Upper lobe of right lung (tissue), 1 donor: ENCODE measurements at regions not wholly inside any gene's neighbourhood (a gene's known extent, or its start where the extent isn't known, plus 50 kb on each side); places are given as distances from the start of the nearest gene placed in this dataset.
"Not testable (repeated sequence)": the region's sequence is repeated elsewhere in the genome, so short reads cannot be mapped to it uniquely, and the experiment has no call there.

Experiments
- ATAC-seq: fragments of 200-7000 bp; cut with Tn5 transposase; one replicate; pipeline ENCODE4 v1.9.1; 2020; ENCODE audit warnings: mild to moderate bottlenecking, moderate library complexity
- DNase-seq: peaks from one replicate; pipeline ENCODE4 v3.0.0-alpha.2; 2020
- H3K27ac ChIP-seq: fragments of 200-600 bp; one replicate; pipeline ENCODE4 v1.8.0; 2022
- H3K27me3 ChIP-seq: fragments of 200-600 bp; one replicate; pipeline ENCODE4 v1.8.0; 2022; ENCODE audit warnings: mild to moderate bottlenecking
- H3K36me3 ChIP-seq: fragments of 200-600 bp; one replicate; pipeline ENCODE4 v1.8.0; 2022
- H3K4me1 ChIP-seq: fragments of 200-600 bp; one replicate; pipeline ENCODE4 v1.8.0; 2022
- H3K4me3 ChIP-seq: fragments of 200-600 bp; one replicate; pipeline ENCODE4 v1.8.0; 2022; ENCODE audit warnings: mild to moderate bottlenecking
- H3K9me3 ChIP-seq: fragments of 200-600 bp; one replicate; pipeline ENCODE4 v1.8.0; 2022
- intact Hi-C: fragments of 100-400 bp; cut with DNase I; formaldehyde crosslinking; loops from one replicate; pipeline ENCODE4 v1.11.0; 2022
- TF ChIP-seq, protein P1 (sequence below): fragments of 200-600 bp; IDR thresholded peaks from one replicate; pipeline ENCODE4 v1.8.0; 2022; ENCODE audit warnings: antibody characterized with exemption
- donor health status: DM: no; HTN: yes; CAD: no; lungs with severe emphysema.

DNA sequence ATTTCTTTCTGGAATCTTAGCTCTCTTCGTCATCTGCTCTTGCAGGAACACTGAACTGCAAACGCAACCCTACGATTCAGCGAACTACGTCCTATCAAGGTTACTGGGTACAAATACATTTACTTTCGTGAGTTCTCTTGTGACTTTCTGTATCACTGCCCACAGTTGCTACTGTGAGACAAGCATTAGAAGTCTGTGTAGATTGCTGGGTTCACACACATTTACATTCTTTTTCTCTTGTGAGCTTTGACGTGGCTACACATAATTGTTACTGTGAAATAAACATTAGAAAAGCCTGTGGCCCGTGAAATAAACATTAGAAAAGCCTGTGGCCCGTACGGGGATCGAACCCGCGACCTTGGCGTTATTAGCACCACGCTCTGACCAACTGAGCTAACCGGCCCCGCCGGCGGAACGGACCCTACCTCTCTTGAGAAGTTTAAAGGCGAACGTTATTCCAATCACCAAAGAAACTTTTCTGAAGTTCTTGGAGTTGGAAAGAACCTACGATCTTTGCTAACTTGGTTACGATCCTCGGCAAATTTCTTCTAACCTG is 61.2 kb upstream of the ZNF322 start:
- intact Hi-C loops, DNase-seq, H3K4me1 ChIP-seq, ATAC-seq, H3K27ac ChIP-seq, H3K4me3 ChIP-seq, H3K36me3 ChIP-seq, H3K27me3 ChIP-seq, H3K9me3 ChIP-seq: not testable (repeated sequence)

DNA sequence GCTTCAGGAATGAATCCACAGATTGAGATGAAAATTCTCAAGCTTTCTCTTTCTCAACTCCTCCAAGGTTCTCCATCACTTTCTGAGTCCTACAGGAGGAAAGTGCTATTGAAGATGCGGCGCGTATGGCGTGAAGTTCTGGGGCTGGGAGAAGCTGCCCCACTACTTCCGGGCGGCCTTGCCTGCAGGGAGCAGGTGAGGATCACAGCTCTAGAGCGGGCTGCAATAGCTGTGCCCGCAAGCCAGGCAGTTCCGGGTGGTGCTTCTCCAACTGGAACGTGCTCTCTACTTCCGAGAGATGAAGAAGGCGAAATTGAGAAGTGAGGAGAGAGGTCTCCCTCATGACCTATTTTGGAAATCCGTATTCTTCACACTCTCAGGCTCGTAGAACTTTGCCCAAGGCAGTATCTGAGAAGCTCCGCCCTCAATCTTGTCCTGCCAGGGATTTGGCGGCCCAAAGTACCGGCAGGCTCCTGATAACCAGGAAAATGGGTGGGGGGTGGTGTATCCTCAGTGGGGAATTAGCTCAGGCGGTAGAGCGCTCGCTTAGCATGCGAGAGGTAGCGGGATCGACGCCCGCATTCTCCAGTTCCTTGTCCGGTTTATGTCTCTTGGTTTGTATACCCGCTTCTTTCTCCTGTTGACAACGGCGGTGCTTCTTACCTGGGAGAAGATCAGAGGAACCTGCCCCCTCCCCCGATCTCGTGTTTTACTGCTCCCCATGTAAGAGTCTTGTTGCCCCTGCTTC is 70.6 kb upstream of the ZNF322 start:
- H3K27ac ChIP-seq, H3K4me1 ChIP-seq, DNase-seq, H3K27me3 ChIP-seq, H3K36me3 ChIP-seq, H3K4me3 ChIP-seq, ATAC-seq, H3K9me3 ChIP-seq, intact Hi-C loops: not testable (repeated sequence)

GRCh38 chr6:26734776-26735472 is 75.4 kb upstream of the ZNF322 start:
- H3K9me3 ChIP-seq, ATAC-seq, H3K4me1 ChIP-seq, H3K4me3 ChIP-seq, H3K36me3 ChIP-seq, DNase-seq, intact Hi-C loops, H3K27ac ChIP-seq, H3K27me3 ChIP-seq: not testable (repeated sequence)

DNA sequence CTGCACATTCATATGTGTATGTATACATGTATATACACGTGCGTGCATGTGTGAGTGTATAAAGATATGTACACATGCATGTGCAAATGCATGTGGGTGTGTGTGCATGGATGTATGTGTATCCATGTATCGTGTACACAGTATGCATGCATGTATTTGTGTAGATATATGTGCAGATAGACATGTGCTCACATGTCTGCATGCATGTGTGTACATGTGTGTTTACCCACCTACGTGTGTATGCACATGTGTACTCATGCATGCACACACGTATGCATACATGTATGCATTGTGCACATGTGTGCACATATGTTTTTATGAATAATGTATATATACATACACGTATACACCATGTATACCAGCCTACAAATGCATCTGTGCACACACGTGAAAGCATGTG is 80.3 kb upstream of the ZNF322 start:
- no peak overlapping the region for H3K27ac ChIP-seq
- intact Hi-C loops = no loop called here
- peaks cover 26% of the 10 kb centered on the region for H3K27me3 ChIP-seq
- TF ChIP-seq, protein P1, sequence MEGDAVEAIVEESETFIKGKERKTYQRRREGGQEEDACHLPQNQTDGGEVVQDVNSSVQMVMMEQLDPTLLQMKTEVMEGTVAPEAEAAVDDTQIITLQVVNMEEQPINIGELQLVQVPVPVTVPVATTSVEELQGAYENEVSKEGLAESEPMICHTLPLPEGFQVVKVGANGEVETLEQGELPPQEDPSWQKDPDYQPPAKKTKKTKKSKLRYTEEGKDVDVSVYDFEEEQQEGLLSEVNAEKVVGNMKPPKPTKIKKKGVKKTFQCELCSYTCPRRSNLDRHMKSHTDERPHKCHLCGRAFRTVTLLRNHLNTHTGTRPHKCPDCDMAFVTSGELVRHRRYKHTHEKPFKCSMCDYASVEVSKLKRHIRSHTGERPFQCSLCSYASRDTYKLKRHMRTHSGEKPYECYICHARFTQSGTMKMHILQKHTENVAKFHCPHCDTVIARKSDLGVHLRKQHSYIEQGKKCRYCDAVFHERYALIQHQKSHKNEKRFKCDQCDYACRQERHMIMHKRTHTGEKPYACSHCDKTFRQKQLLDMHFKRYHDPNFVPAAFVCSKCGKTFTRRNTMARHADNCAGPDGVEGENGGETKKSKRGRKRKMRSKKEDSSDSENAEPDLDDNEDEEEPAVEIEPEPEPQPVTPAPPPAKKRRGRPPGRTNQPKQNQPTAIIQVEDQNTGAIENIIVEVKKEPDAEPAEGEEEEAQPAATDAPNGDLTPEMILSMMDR = no peak
- no peaks in the 10 kb centered on the region for H3K9me3 ChIP-seq
- no peaks in the 10 kb centered on the region for H3K36me3 ChIP-seq
- H3K4me1 ChIP-seq = no peaks in the 10 kb centered on the region
- DNase-seq = no peak
- no peak for ATAC-seq
- no peak overlapping the region for H3K4me3 ChIP-seq

DNA sequence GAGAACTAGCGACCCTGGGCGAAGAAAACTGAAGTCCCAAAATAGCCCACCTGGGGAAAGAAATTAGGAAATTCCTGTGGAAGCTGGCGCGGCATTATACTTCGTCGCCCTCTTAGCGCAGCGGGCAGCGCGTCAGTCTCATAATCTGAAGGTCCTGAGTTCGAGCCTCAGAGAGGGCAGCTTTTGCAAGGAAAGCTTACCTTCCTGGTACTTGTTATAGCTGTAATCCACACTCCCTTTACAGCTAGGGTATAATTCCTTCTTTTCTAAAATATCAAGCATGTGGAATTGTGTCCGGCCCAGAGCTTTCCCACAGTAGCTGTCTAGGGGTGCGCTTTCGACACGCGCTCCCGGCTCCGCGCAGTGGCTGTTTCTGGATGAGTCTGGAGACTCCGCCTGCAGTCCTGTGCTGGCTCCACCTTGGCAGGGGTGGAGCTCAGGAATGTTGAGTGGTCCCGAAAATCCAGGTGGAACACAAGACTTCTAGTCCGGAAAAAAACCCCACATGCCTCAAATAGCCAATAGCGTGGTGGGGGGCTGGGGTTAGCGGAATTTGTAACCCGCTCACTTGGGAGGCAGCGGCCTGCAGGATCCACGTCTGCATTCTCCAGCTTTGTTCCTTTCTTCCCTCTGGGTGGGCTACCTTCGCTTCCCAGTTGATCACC is 83.7 kb upstream of the ZNF322 start:
- intact Hi-C loops = no loop called here
- TF ChIP-seq, protein P1 = no peak
- Histone ChIP-seq H3K27ac (no peak overlapping the region), H3K4me1 (no peaks in the 10 kb centered on the region), H3K36me3 (no peaks in the 10 kb centered on the region), H3K9me3 (no peaks in the 10 kb centered on the region), H3K27me3 (peaks cover 41% of the 10 kb centered on the region), H3K4me3 (no peak overlapping the region)
- DNase-seq (no peak), ATAC-seq (no peak)

DNA sequence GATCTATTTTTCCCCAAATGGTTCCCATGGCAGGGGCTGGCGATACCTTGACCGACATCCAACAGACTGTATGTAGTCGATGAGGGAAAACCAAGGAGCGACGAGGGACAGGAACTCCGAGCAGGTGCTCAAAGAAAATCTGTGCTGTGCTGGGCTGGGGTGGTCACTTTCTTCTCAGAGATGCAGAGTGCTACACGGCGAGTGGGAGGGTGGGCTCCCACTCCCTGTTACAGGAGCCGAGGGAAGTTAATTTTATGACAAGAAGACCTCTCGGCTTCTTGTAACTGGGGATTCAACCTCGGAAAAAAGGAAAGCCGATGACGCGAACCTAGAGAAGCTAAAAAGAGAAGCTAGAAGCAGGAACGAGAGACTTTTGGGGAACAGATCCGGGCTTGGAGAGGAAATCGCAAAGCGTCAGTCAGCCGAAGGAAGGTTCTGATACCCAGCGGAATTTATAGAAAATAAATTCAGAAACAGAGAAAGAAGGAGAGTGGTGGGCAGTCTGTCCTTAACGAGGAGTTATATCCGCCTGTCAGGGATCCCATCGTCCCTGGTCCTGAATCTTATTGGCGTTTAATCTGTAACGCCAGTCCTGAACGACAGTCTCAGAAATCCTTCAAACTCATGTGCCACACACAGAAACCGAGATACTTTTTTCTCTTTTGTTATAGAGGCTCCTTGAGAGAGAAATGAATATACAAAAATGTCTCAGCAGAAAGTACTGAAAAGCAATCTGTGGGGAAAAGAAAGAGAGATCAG is 84.6 kb upstream of the ZNF322 start:
- TF ChIP-seq, protein P1 = no peak

DNA sequence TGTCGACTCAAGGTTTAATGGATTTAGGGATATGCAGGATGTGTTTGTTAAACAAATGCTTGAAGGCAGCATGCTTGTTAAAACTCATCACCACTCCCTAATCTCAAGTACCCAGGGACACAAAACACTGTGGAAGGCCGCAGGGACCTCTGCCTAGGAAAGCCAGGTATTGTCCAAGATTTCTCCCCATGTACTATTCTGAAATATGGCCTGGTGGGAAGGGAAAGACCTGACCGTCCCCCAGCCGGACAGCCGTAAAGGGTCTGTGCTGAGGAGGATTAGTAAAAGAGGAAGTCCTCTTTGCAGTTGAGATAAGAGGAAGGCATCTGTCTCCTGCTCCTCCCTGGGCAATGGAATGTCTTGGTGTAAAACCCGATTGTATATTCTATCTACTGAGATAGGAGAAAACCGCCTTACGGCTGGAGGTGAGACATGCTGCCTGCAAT is 85.3 kb upstream of the ZNF322 start:
- ATAC-seq, H3K4me1 ChIP-seq, H3K36me3 ChIP-seq, H3K27ac ChIP-seq, H3K4me3 ChIP-seq, DNase-seq, intact Hi-C loops, H3K9me3 ChIP-seq: not testable (repeated sequence)
- peaks cover 41% of the 10 kb centered on the region for H3K27me3 ChIP-seq

More for the DNA sequence above, 84.6 kb upstream of the ZNF322 start:
- H3K4me3 ChIP-seq = no peak overlapping the region
- no peak overlapping the region for H3K27ac ChIP-seq
- ATAC-seq (no peak), DNase-seq (no peak)
- peaks cover 41% of the 10 kb centered on the region for H3K27me3 ChIP-seq
- no peaks in the 10 kb centered on the region for H3K4me1 ChIP-seq
- intact Hi-C loops = no loop called here
- no peaks in the 10 kb centered on the region for H3K9me3 ChIP-seq
- no peaks in the 10 kb centered on the region for H3K36me3 ChIP-seq

DNA sequence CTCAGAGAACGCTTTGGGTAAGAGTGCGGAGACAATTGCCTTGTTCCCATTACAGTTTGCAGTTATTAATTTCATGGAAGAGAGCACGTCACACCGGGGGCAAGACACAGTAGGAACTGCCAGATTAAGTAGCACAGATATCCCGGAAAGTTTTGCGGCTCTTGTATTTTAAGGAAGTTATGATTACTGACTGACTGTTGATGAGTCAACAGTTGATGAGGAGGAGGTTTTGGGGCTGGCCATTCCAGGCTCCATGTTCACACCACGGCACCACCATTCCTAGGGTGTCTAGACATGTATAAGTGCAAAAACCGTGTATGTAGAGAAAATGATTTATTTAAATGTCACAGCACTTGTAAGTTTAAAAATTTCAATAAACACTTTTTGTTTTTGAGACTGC is 86.4 kb upstream of the ZNF322 start:
- peaks cover 46% of the 10 kb centered on the region for H3K27me3 ChIP-seq

GRCh38 chr6:26749126-26749758 is 89.7 kb upstream of the ZNF322 start:
- H3K27ac ChIP-seq, ATAC-seq, DNase-seq, H3K4me1 ChIP-seq, intact Hi-C loops, H3K9me3 ChIP-seq, H3K36me3 ChIP-seq, H3K4me3 ChIP-seq: not testable (repeated sequence)
- H3K27me3 ChIP-seq = peaks cover 26% of the 10 kb centered on the region

More for the DNA sequence above, 86.4 kb upstream of the ZNF322 start:
- intact Hi-C loops, H3K9me3 ChIP-seq, ATAC-seq, H3K36me3 ChIP-seq, H3K4me1 ChIP-seq, H3K27ac ChIP-seq, DNase-seq, H3K4me3 ChIP-seq: not testable (repeated sequence)

GRCh38 chr6:26749759-26750126 is 90.2 kb upstream of the ZNF322 start:
- intact Hi-C loops, H3K36me3 ChIP-seq, H3K9me3 ChIP-seq, ATAC-seq, DNase-seq, H3K27ac ChIP-seq, H3K4me1 ChIP-seq, H3K4me3 ChIP-seq: not testable (repeated sequence)
- H3K27me3 ChIP-seq = peaks cover 21% of the 10 kb centered on the region
